ENCODE measurements at regions not wholly inside any gene's neighbourhood (a gene's known extent, or its start where the extent isn't known, plus 50 kb on each side); places are given as distances from the start of the nearest gene placed in this dataset.

DNA sequence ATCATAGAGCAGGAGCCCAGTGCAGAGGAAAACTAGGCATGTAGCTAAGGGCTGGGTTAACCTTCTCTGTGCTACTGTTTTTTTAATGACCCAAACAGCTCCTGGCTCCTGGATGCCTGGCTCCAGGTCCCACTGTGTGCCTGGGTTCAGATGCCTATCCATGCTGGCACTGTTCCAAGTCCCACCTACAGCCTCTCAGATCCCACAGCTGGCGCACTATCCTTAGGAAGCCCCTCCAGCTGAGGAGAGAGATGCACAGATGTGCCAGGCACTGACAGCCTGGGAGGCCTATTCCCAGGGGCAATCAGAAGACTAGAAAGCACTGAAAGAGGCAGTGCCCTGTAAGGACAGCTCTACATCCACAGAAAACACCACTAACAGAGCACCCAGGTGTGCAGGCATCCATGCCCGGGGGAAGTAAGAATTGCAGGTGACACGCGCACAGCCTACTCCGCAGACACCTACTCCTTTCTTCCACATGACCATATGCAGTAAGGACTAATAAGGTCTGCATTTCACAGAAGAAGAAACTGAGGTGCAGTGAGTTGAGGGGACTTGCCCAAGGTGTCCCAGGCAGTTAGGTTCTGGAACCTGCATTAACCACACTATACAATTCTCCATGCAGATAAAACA lies 51.2 kb downstream of the PITPNM2 start:
- TF ChIP-seq POLR2A (IDR thresholded peaks at IDR 0.05): no peak
- TF ChIP-seq, protein P1, sequence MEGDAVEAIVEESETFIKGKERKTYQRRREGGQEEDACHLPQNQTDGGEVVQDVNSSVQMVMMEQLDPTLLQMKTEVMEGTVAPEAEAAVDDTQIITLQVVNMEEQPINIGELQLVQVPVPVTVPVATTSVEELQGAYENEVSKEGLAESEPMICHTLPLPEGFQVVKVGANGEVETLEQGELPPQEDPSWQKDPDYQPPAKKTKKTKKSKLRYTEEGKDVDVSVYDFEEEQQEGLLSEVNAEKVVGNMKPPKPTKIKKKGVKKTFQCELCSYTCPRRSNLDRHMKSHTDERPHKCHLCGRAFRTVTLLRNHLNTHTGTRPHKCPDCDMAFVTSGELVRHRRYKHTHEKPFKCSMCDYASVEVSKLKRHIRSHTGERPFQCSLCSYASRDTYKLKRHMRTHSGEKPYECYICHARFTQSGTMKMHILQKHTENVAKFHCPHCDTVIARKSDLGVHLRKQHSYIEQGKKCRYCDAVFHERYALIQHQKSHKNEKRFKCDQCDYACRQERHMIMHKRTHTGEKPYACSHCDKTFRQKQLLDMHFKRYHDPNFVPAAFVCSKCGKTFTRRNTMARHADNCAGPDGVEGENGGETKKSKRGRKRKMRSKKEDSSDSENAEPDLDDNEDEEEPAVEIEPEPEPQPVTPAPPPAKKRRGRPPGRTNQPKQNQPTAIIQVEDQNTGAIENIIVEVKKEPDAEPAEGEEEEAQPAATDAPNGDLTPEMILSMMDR (IDR thresholded peaks at IDR 0.05): no peak
- no peak for TF ChIP-seq EP300 (IDR thresholded peaks at IDR 0.05)

Data from upper lobe of left lung (tissue), 4 donors.